Neuron (in vitro differentiated cells): ENCODE measurements at regions not wholly inside any gene's neighbourhood (a gene's known extent, or its start where the extent isn't known, plus 50 kb on each side); places are given as distances from the start of the nearest gene placed in this dataset.
"Not testable (repeated sequence)": the region's sequence is repeated elsewhere in the genome, so short reads cannot be mapped to it uniquely, and the experiment has no call there.

Source experiments
- H2AFZ ChIP-seq: one replicate; pipeline ENCODE4 v1.6.1; 2013; ENCODE audit warnings: low read depth, mild to moderate bottlenecking, inconsistent platforms, low read length, moderate library complexity
- H3K27me3 ChIP-seq: one replicate; pipeline ENCODE4 v1.6.1; 2013; ENCODE audit warnings: low read length; ENCODE audit not compliant: insufficient read depth
- H3K36me3 ChIP-seq: one replicate; pipeline ENCODE4 v1.6.1; 2013; ENCODE audit warnings: low read length; ENCODE audit not compliant: insufficient read depth
- H3K4me1 ChIP-seq: one replicate; pipeline ENCODE4 v1.6.1; 2013; ENCODE audit warnings: low read length; ENCODE audit not compliant: insufficient read depth
- H3K4me3 ChIP-seq: 2 replicates; pipeline ENCODE4 v1.5.1; 2013; ENCODE audit warnings: mild to moderate bottlenecking, low read length, moderate library complexity
- H3K9me3 ChIP-seq: one replicate; pipeline ENCODE4 v1.6.1; 2013; ENCODE audit warnings: low read length

GRCh38 chrX:65451663-65452062 lies 82.9 kb downstream of the LAS1L start:
- no peak overlapping the region for H2AFZ ChIP-seq
- H3K27me3 ChIP-seq, result no peaks in the 10 kb centered on the region
- H3K36me3 ChIP-seq, result no peaks in the 10 kb centered on the region
- H3K4me1 ChIP-seq, result no peaks in the 10 kb centered on the region
- no peak overlapping the region for H3K4me3 ChIP-seq
- no peaks in the 10 kb centered on the region for H3K9me3 ChIP-seq

DNA sequence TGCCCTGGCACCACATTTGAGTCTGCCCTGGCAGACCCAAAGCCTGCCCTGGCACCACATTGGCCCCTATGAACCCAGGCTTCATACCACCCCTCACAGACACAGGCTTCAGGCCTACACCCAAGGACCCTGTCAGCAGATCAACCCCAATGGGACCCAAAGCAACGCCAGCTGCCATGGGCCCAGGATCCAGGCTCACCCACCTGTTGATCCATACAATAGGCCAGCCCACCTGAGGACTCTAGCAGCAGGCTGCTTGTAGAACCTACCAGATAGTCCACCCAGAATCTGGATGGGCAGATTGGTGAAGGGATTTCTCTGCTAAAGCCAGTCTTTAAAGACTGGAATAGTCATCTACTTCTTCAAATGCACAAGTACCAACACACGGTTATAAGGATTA lies 114.4 kb downstream of the LAS1L start:
- Histone ChIP-seq H3K36me3 (no peaks in the 10 kb centered on the region), H2AFZ (no peak overlapping the region), H3K9me3 (no peaks in the 10 kb centered on the region), H3K4me1 (no peaks in the 10 kb centered on the region), H3K27me3 (no peaks in the 10 kb centered on the region), H3K4me3 (no peak overlapping the region)

DNA sequence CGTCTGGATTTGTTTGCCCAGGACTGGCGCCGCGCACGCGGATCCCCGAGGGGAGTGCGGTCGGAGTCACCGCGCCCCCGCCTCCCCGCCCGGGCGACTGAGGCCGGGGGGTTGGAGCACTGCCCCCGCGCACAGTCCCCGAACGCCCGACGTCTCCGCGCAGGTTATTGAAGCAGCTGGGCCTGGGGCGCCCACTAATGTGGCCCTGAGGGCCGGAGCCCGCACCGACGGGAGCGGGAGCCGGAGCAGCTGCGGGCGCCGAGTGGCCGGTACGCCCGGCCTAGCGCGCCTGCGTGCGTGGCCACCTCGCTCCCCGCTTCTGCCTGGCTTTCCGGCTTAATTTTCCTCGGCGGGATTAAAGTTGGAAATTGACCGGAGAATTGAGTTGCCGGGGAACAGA lies 126.9 kb downstream of the LAS1L start:
- Histone ChIP-seq H2AFZ (peak overlapping the region; percentile 54), H3K4me3 (peak overlapping the region; percentile 38)
- not testable (repeated sequence) for H3K27me3 ChIP-seq, H3K36me3 ChIP-seq, H3K4me1 ChIP-seq, H3K9me3 ChIP-seq

- Histone ChIP-seq H3K9me3 (no peaks in the 10 kb centered on the region), H3K27me3 (no peaks in the 10 kb centered on the region), H3K4me1 (no peaks in the 10 kb centered on the region), H3K36me3 (no peaks in the 10 kb centered on the region), H2AFZ (peak overlapping the region; percentile 54), H3K4me3 (peak overlapping the region; percentile 38)
Observed at GRCh38 chrX:65407157-65407626, 127.4 kb downstream of the LAS1L start.

DNA sequence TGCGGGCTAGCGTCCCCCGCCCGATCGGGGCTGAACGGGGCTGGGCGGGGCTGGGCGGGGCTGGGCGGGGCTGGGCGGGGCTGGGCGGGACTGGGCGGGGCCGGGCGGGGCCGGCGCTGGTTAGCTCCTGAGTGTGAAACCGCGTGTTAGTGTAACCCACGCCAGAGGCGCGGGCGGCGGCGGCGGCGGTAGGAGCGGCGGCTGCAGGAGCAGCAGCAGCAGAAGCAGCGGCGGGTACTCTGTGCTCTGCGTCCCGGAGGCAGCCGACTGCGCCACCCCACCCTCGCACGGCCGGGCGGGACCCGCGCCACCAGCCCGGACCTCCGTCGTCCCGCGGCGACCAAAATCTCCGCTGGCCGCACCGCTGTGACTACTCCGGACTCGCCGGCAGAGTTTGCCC lies 128.1 kb downstream of the LAS1L start:
- no peaks in the 10 kb centered on the region for H3K4me1 ChIP-seq
- no peaks in the 10 kb centered on the region for H3K9me3 ChIP-seq
- no peaks in the 10 kb centered on the region for H3K27me3 ChIP-seq
- H2AFZ ChIP-seq, result peak overlapping the region; percentile 54
- H3K36me3 ChIP-seq, result no peaks in the 10 kb centered on the region
- H3K4me3 ChIP-seq, result peak overlapping the region; percentile 38

GRCh38 chrX:65392284-65392683 lies 142.3 kb downstream of the LAS1L start:
- no peaks in the 10 kb centered on the region for H3K36me3 ChIP-seq
- no peak overlapping the region for H3K4me3 ChIP-seq
- peaks cover 2% of the 10 kb centered on the region for H3K9me3 ChIP-seq
- H3K4me1 ChIP-seq, result no peaks in the 10 kb centered on the region
- no peaks in the 10 kb centered on the region for H3K27me3 ChIP-seq
- H2AFZ ChIP-seq, result no peak overlapping the region

DNA sequence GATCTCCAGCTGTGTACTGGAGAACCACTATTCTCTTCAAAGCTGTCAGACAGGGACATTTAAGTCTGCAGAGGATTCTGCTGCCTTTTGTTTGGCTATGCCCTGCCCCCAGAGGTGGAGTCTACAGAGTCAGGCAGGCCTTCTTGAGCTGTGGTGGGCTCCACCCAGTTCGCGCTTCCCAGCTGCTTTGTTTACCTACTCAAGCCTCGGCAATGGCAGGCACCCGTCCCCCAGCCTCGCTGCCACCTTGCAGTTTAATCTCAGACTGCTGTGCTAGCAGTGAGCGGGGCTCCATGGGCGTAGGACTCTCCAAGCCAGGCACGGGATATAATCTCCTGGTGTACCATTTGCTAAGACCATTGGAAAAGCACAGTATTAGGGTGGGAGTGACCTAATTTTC lies 145.5 kb downstream of the LAS1L start:
- not testable (repeated sequence) for H2AFZ ChIP-seq, H3K9me3 ChIP-seq, H3K4me3 ChIP-seq, H3K36me3 ChIP-seq, H3K4me1 ChIP-seq, H3K27me3 ChIP-seq
